ENCODE measurements at regions not wholly inside any gene's neighbourhood (a gene's known extent, or its start where the extent isn't known, plus 50 kb on each side); places are given as distances from the start of the nearest gene placed in this dataset.

GRCh38 chr3:135451037-135451785, 514.3 kb upstream of the PPP2R3A start:
- Histone ChIP-seq H3K4me1 (no peaks in the 10 kb centered on the region), H3K9me3 (no peaks in the 10 kb centered on the region), H3K27me3 (no peaks in the 10 kb centered on the region), H3K4me3 (no peak overlapping the region), H3K27ac (no peak overlapping the region), H3K36me3 (no peaks in the 10 kb centered on the region), H3K9ac (ENCODE audit: low read depth in 2 of 2, low read length in 2 of 2) (no peak overlapping the region)
- no peak for TF ChIP-seq CTCF (IDR thresholded peaks at IDR 0.05)
- intact Hi-C loops (cut with DNase I), result no loop called here
- DNase-seq, result no peak

GRCh38 chr3:135452881-135453280, 512.6 kb upstream of the PPP2R3A start:
- Histone ChIP-seq H3K9me3 (no peaks in the 10 kb centered on the region), H3K9ac (ENCODE audit: low read depth in 2 of 2, low read length in 2 of 2) (no peak overlapping the region), H3K4me3 (no peak overlapping the region), H3K27ac (no peak overlapping the region), H3K4me1 (no peaks in the 10 kb centered on the region), H3K36me3 (no peaks in the 10 kb centered on the region), H3K27me3 (no peaks in the 10 kb centered on the region)
- TF ChIP-seq CTCF (IDR thresholded peaks at IDR 0.05), result no peak
- intact Hi-C loops (cut with DNase I), result no loop called here
- DNase-seq, result no peak

GRCh38 chr3:135453326-135453725, 512.2 kb upstream of the PPP2R3A start:
- no peak overlapping the region for H3K27ac ChIP-seq
- intact Hi-C loops (cut with DNase I), result no loop called here
- no peaks in the 10 kb centered on the region for H3K4me1 ChIP-seq
- no peaks in the 10 kb centered on the region for H3K9me3 ChIP-seq
- no peaks in the 10 kb centered on the region for H3K27me3 ChIP-seq
- no peak overlapping the region for H3K9ac ChIP-seq (ENCODE audit: low read depth in 2 of 2, low read length in 2 of 2)
- no peak overlapping the region for H3K4me3 ChIP-seq
- no peak for TF ChIP-seq CTCF (IDR thresholded peaks at IDR 0.05)
- DNase-seq, result no peak
- no peaks in the 10 kb centered on the region for H3K36me3 ChIP-seq

- DNase-seq, result no peak
- H3K36me3 ChIP-seq, result no peaks in the 10 kb centered on the region
- no peak overlapping the region for H3K4me3 ChIP-seq
- TF ChIP-seq CTCF (IDR thresholded peaks at IDR 0.05), result no peak
- intact Hi-C loops (cut with DNase I), result no loop called here
- no peaks in the 10 kb centered on the region for H3K27me3 ChIP-seq
- no peaks in the 10 kb centered on the region for H3K9me3 ChIP-seq
- no peak overlapping the region for H3K27ac ChIP-seq
- no peaks in the 10 kb centered on the region for H3K4me1 ChIP-seq
- H3K9ac ChIP-seq (ENCODE audit: low read depth in 2 of 2, low read length in 2 of 2), result no peak overlapping the region
Observed at GRCh38 chr3:135454890-135455289, 510.6 kb upstream of the PPP2R3A start.

- Histone ChIP-seq H3K9ac (ENCODE audit: low read depth in 2 of 2, low read length in 2 of 2) (no peak overlapping the region), H3K36me3 (no peaks in the 10 kb centered on the region), H3K27me3 (no peaks in the 10 kb centered on the region), H3K4me1 (no peaks in the 10 kb centered on the region), H3K27ac (no peak overlapping the region), H3K9me3 (no peaks in the 10 kb centered on the region), H3K4me3 (no peak overlapping the region)
- intact Hi-C loops (cut with DNase I), result no loop called here
- DNase-seq, result no peak
- TF ChIP-seq CTCF (IDR thresholded peaks at IDR 0.05), result no peak
Observed at GRCh38 chr3:135456108-135456790, 509.3 kb upstream of the PPP2R3A start.
